Thyroid gland (tissue), 4 donors: ENCODE measurements at regions not wholly inside any gene's neighbourhood (a gene's known extent, or its start where the extent isn't known, plus 50 kb on each side); places are given as distances from the start of the nearest gene placed in this dataset.

Experiments used
- DNase-seq, 2 donors: peaks; one replicate each; pipeline ENCODE4 v3.0.0-alpha.2; 2019
- H3K27ac ChIP-seq, 3 donors: fragments of 200-600 bp; sonication (generic); 1 replicate in 2 of 3; 2 replicates in 1 of 3; pipeline ENCODE4 v1.5.1; 2016 to 2019; ENCODE audit warnings: mild to moderate bottlenecking in 1 of 3, moderate library complexity in 1 of 3
- H3K27me3 ChIP-seq: fragments of 200-600 bp; sonication (generic); one replicate; pipeline ENCODE4 v1.5.1; 2019
- H3K36me3 ChIP-seq, 2 donors: fragments of 200-600 bp; sonication (generic); one replicate each; pipeline ENCODE4 v1.5.1; 2016 to 2019
- H3K4me1 ChIP-seq, 2 donors: fragments of 200-600 bp; sonication (generic); one replicate each; pipeline ENCODE4 v1.5.1; 2017 to 2019
- H3K4me3 ChIP-seq, 3 donors: fragments of 200-600 bp; sonication (generic); replicated peaks in 1 of 3; 1 replicate in 2 of 3; 2 replicates in 1 of 3; pipeline ENCODE4 v1.5.1; 2016; ENCODE audit warnings: mild to moderate bottlenecking in 1 of 3
- H3K9me3 ChIP-seq: fragments of 200-600 bp; sonication (generic); one replicate; pipeline ENCODE4 v1.5.1; 2017
- CTCF ChIP-seq, 6 experiments: fragments of 200-600 bp in 3 of 6; fragments of 450-650 bp in 3 of 6; sonication (generic) in 3 of 6; IDR thresholded peaks; one replicate each; pipeline ENCODE4 v1.5.1; 2016 to 2019; ENCODE audit warnings: antibody characterized with exemption in 6 of 6, mild to moderate bottlenecking in 2 of 6, inconsistent platforms in 1 of 6, moderate library complexity in 1 of 6
- POLR2A ChIP-seq, 2 donors: fragments of 450-650 bp; IDR thresholded peaks; one replicate each; pipeline ENCODE4 v1.6.1; 2017; ENCODE audit warnings: antibody characterized with exemption in 2 of 2, mild to moderate bottlenecking in 2 of 2, moderate library complexity in 1 of 2
- WGBS, 2 donors: methylation state at CpG; one replicate each; pipeline ENCODE4 v1.1.5; 2017; 5-methylcytosine and 5-hydroxymethylcytosine counted together
- intact Hi-C: fragments of 100-400 bp; cut with DNase I; formaldehyde crosslinking; loops from one replicate; pipeline ENCODE4 v1.15.1; 2023

DNA sequence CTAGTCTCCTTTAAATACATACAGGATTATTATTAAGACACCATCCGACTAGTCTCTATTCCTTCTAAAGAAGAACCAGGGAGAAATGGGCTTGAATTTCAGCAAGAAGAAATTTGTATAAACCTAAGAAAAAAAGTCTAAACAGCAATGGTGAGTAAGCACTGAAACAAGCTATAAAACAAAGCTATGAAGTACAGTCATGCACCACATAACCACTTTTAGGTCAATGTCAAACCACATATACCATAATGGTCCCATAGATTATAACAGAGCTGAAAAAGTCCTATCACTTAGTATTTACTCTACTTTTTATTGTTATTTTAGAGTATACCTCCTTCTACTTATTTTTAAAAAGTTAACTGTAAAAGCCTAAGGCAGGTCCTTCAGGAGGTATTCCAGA, 102.0 kb upstream of the NFIB start:
- Histone ChIP-seq H3K36me3 (no peaks in the 10 kb centered on the region), H3K9me3 (no peaks in the 10 kb centered on the region), H3K27me3 (no peaks in the 10 kb centered on the region), H3K27ac (no peak overlapping the region), H3K4me1 (peaks cover 9 to 12% of the 10 kb centered on the region in 2 donors), H3K4me3 (no peak overlapping the region)
- WGBS, 2 donors: 92 to 98% methylated on average over 1 of the region's 1 CpG
- intact Hi-C loops: loop anchor here (10.0 kb wide), 1 partner anchor 971 kb away; no protein-coding TSS in a partner anchor
- no peak for TF ChIP-seq POLR2A (IDR thresholded peaks at IDR 0.05)
- TF ChIP-seq CTCF (IDR thresholded peaks at IDR 0.05): no peak
- no peak for DNase-seq

GRCh38 chr9:14413812-14414211, 99.9 kb upstream of the NFIB start:
- no peak overlapping the region for H3K27ac ChIP-seq
- peaks cover 9 to 12% of the 10 kb centered on the region in 2 donors for H3K4me1 ChIP-seq
- no peak for DNase-seq
- no peak overlapping the region for H3K4me3 ChIP-seq
- intact Hi-C loops: loop anchor here (10.0 kb wide), 1 partner anchor 969 kb away; no protein-coding TSS in a partner anchor
- no peaks in the 10 kb centered on the region for H3K9me3 ChIP-seq
- no peak for TF ChIP-seq POLR2A (IDR thresholded peaks at IDR 0.05)
- TF ChIP-seq CTCF (IDR thresholded peaks at IDR 0.05): no peak
- no peaks in the 10 kb centered on the region for H3K27me3 ChIP-seq
- no peaks in the 10 kb centered on the region for H3K36me3 ChIP-seq
- WGBS, 2 donors: 95 to 97% methylated on average over 6 of the region's 6 CpGs

GRCh38 chr9:14412775-14413174, 98.8 kb upstream of the NFIB start:
- Histone ChIP-seq H3K36me3 (no peaks in the 10 kb centered on the region), H3K27ac (no peak overlapping the region), H3K4me3 (no peak overlapping the region), H3K4me1 (peaks cover 9 to 12% of the 10 kb centered on the region in 2 donors), H3K27me3 (no peaks in the 10 kb centered on the region), H3K9me3 (no peaks in the 10 kb centered on the region)
- 37 to 38% methylated on average over 2 of the region's 2 CpGs for WGBS, 2 donors
- peak; percentile 55 to 56 for DNase-seq
- TF ChIP-seq POLR2A (IDR thresholded peaks at IDR 0.05) (no peak), CTCF (IDR thresholded peaks at IDR 0.05) (no peak)
- intact Hi-C loops: loop anchor here (10.0 kb wide), 1 partner anchor 968 kb away; no protein-coding TSS in a partner anchor

DNA sequence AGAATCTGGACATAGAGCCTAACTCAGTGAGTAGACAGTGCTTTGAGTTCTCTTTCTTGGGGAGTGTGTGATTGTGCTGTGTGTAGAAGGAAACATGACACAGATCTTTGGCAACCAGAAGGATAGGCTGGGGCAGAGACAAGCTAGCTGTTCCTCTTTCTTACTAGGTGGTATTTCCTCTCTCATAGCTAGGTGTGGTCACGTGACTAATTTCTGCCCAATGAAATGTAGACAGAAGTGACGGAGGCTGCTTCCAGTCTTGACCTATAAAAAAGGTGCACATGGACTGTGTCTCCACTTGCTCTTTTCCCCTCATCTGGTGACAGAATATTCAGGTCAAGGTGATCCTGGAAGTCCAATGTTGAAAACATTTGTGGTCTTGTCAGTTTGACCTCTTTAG, 92.5 kb upstream of the NFIB start:
- H3K4me1 ChIP-seq: no peaks in the 10 kb centered on the region
- H3K36me3 ChIP-seq: no peaks in the 10 kb centered on the region
- no peak overlapping the region for H3K4me3 ChIP-seq
- 91 to 97% methylated on average over 2 of the region's 2 CpGs for WGBS, 2 donors
- no peak for DNase-seq
- no peak overlapping the region for H3K27ac ChIP-seq
- no peaks in the 10 kb centered on the region for H3K27me3 ChIP-seq
- intact Hi-C loops: no loop called here
- no peak for TF ChIP-seq POLR2A (IDR thresholded peaks at IDR 0.05)
- TF ChIP-seq CTCF (IDR thresholded peaks at IDR 0.05): no peak
- H3K9me3 ChIP-seq: no peaks in the 10 kb centered on the region

- Histone ChIP-seq H3K4me3 (no peak overlapping the region), H3K27me3 (no peaks in the 10 kb centered on the region), H3K9me3 (no peaks in the 10 kb centered on the region), H3K27ac (no peak overlapping the region), H3K4me1 (no peaks in the 10 kb centered on the region), H3K36me3 (no peaks in the 10 kb centered on the region)
- intact Hi-C loops: no loop called here
- TF ChIP-seq CTCF (IDR thresholded peaks at IDR 0.05) (no peak), POLR2A (IDR thresholded peaks at IDR 0.05) (no peak)
- WGBS, 2 donors: 71 to 85% methylated on average over 3 of the region's 3 CpGs
- DNase-seq: no peak
Measured at GRCh38 chr9:14405176-14405706, 91.3 kb upstream of the NFIB start.
